Fibroblast of lung (primary cell): ENCODE measurements at regions not wholly inside any gene's neighbourhood (a gene's known extent, or its start where the extent isn't known, plus 50 kb on each side); places are given as distances from the start of the nearest gene placed in this dataset.

Experiments used
- DNase-seq, 2 donors: peaks; one replicate each; pipeline versions ENCODE4 v3.0.0 to v3.0.0-alpha.2; 2010; ENCODE audit warnings: low read depth in 2 of 2
- H2AFZ ChIP-seq: 2 replicates; pipeline ENCODE4 v1.5.1; 2012; ENCODE audit warnings: low read length, control low read depth, inconsistent platforms
- H3K27ac ChIP-seq: 2 replicates; pipeline ENCODE4 v1.5.1; 2011; ENCODE audit warnings: low read length, control low read depth; ENCODE audit not compliant: insufficient read depth
- H3K27me3 ChIP-seq: 2 replicates; pipeline ENCODE4 v1.5.1; 2011; ENCODE audit warnings: mild to moderate bottlenecking, low read length; ENCODE audit not compliant: control insufficient read depth, insufficient read depth
- H3K36me3 ChIP-seq: 2 replicates; pipeline ENCODE4 v1.5.1; 2011; ENCODE audit warnings: low read length; ENCODE audit not compliant: control insufficient read depth, insufficient read depth
- H3K4me1 ChIP-seq: 2 replicates; pipeline ENCODE4 v1.5.1; 2011; ENCODE audit warnings: low read length; ENCODE audit not compliant: control insufficient read depth, insufficient read depth; ENCODE audit errors: extremely low read depth
- H3K4me2 ChIP-seq: 2 replicates; pipeline ENCODE4 v1.5.1; 2011; ENCODE audit warnings: low read length, control low read depth; ENCODE audit not compliant: insufficient read depth; ENCODE audit errors: extremely low read depth
- H3K4me3 ChIP-seq, 4 experiments: fragments of 200-600 bp in 1 of 4; sonication (generic) in 1 of 4; replicated peaks in 1 of 4; 2 replicates each; pipeline ENCODE4 v1.5.1; 2011 to 2016; ENCODE audit warnings: low read length in 4 of 4, low read depth in 3 of 4, mild to moderate bottlenecking in 3 of 4, control low read depth in 2 of 4, inconsistent platforms in 1 of 4, mixed read lengths in 1 of 4; ENCODE audit not compliant: insufficient read depth in 1 of 4; ENCODE audit errors: control extremely low read depth in 1 of 4
- H3K79me2 ChIP-seq: 2 replicates; pipeline ENCODE4 v1.5.1; 2012; ENCODE audit warnings: mild to moderate bottlenecking, low read length, inconsistent platforms; ENCODE audit not compliant: control insufficient read depth, insufficient read depth
- H3K9ac ChIP-seq: 2 replicates; pipeline ENCODE4 v1.5.1; 2011; ENCODE audit warnings: mild to moderate bottlenecking, low read length, control low read depth; ENCODE audit not compliant: insufficient read depth
- H3K9me3 ChIP-seq: 2 replicates; pipeline ENCODE4 v1.5.1; 2012; ENCODE audit warnings: low read depth, low read length; ENCODE audit not compliant: control insufficient read depth, insufficient read depth
- H4K20me1 ChIP-seq: 2 replicates; pipeline ENCODE4 v1.5.1; 2011; ENCODE audit warnings: low read length; ENCODE audit not compliant: control insufficient read depth, insufficient read depth; ENCODE audit errors: extremely low read depth
- CTCF ChIP-seq, 2 donors: IDR thresholded peaks in 1 of 2; conservative IDR thresholded peaks in 1 of 2; 1 replicate in 1 of 2; 2 replicates in 1 of 2; pipeline ENCODE4 v1.5.1; 2011 to 2012; ENCODE audit warnings: low read length in 2 of 2, control low read depth in 1 of 2, inconsistent platforms in 1 of 2, low read depth in 1 of 2, mild to moderate bottlenecking in 1 of 2
- EZH2 ChIP-seq: IDR thresholded peaks from 2 replicates; pipeline ENCODE4 v1.5.1; 2012; ENCODE audit warnings: low read length, control low read depth, mild to moderate bottlenecking; ENCODE audit errors: missing control alignments

- H4K20me1 ChIP-seq, result no peaks in the 10 kb centered on the region
- no peak overlapping the region for H3K4me2 ChIP-seq
- H3K4me1 ChIP-seq, result peaks cover 3% of the 10 kb centered on the region
- no peaks in the 10 kb centered on the region for H3K9me3 ChIP-seq
- no peak for DNase-seq
- H2AFZ ChIP-seq, result no peak overlapping the region
- no peaks in the 10 kb centered on the region for H3K79me2 ChIP-seq
- TF ChIP-seq CTCF (conservative IDR thresholded peaks at IDR 0.05 in 1 of 2, IDR thresholded peaks at IDR 0.05 in 1 of 2; ENCODE audit: low read depth in 1 of 2, low read length in 2 of 2) (no peak), EZH2 (no peak)
- no peak overlapping the region for H3K9ac ChIP-seq
- no peaks in the 10 kb centered on the region for H3K27me3 ChIP-seq
- no peak overlapping the region for H3K27ac ChIP-seq
- no peak overlapping the region for H3K4me3 ChIP-seq
- H3K36me3 ChIP-seq, result no peaks in the 10 kb centered on the region
Measured at GRCh38 chr6:144911322-144911721, 626.2 kb downstream of the UTRN start.

GRCh38 chr6:144912474-144912873, 627.3 kb downstream of the UTRN start:
- H3K79me2 ChIP-seq, result no peaks in the 10 kb centered on the region
- H2AFZ ChIP-seq, result no peak overlapping the region
- no peak overlapping the region for H3K9ac ChIP-seq
- peak in 1 of 2 donors; percentile 20 for TF ChIP-seq CTCF (conservative IDR thresholded peaks at IDR 0.05 in 1 of 2, IDR thresholded peaks at IDR 0.05 in 1 of 2; ENCODE audit: low read depth in 1 of 2, low read length in 2 of 2)
- TF ChIP-seq EZH2, result no peak
- no peaks in the 10 kb centered on the region for H4K20me1 ChIP-seq
- H3K4me3 ChIP-seq, result no peak overlapping the region
- H3K4me1 ChIP-seq, result peaks cover 3% of the 10 kb centered on the region
- H3K4me2 ChIP-seq, result peak overlapping the region; percentile 80
- no peaks in the 10 kb centered on the region for H3K36me3 ChIP-seq
- no peaks in the 10 kb centered on the region for H3K27me3 ChIP-seq
- H3K9me3 ChIP-seq, result no peaks in the 10 kb centered on the region
- peak; percentile 74 to 89 for DNase-seq
- peak overlapping the region; percentile 51 for H3K27ac ChIP-seq

- TF ChIP-seq EZH2 (no peak), CTCF (conservative IDR thresholded peaks at IDR 0.05 in 1 of 2, IDR thresholded peaks at IDR 0.05 in 1 of 2; ENCODE audit: low read depth in 1 of 2, low read length in 2 of 2) (no peak)
- no peak overlapping the region for H2AFZ ChIP-seq
- DNase-seq, result no peak
- no peak overlapping the region for H3K9ac ChIP-seq
- H3K79me2 ChIP-seq, result no peaks in the 10 kb centered on the region
- H3K9me3 ChIP-seq, result no peaks in the 10 kb centered on the region
- no peak overlapping the region for H3K27ac ChIP-seq
- no peaks in the 10 kb centered on the region for H3K4me1 ChIP-seq
- no peak overlapping the region for H3K4me3 ChIP-seq
- no peak overlapping the region for H3K4me2 ChIP-seq
- H3K36me3 ChIP-seq, result no peaks in the 10 kb centered on the region
- no peaks in the 10 kb centered on the region for H3K27me3 ChIP-seq
- no peaks in the 10 kb centered on the region for H4K20me1 ChIP-seq
Measured at GRCh38 chr6:144918073-144918472, 632.9 kb downstream of the UTRN start.
